ENCODE measurements at regions not wholly inside any gene's neighbourhood (a gene's known extent, or its start where the extent isn't known, plus 50 kb on each side); places are given as distances from the start of the nearest gene placed in this dataset.
"Not testable (repeated sequence)": the region's sequence is repeated elsewhere in the genome, so short reads cannot be mapped to it uniquely, and the experiment has no call there.

- DNase-seq (ENCODE audit: low read depth) = no peak
- H3K4me3 ChIP-seq (ENCODE audit: low read depth, low read length) = no peak overlapping the region
- TF ChIP-seq CTCF (IDR thresholded peaks at IDR 0.05; ENCODE audit: insufficient read depth, low read depth, low read length) = no peak
These were observed 947.8 kb downstream of the XPNPEP1 start for GRCh38 chr10:108975459-108976058.

GRCh38 chr10:108970016-108970415 is 953.3 kb downstream of the XPNPEP1 start:
- DNase-seq (ENCODE audit: low read depth) = peak; percentile 44

GRCh38 chr10:108966411-108966810 is 956.9 kb downstream of the XPNPEP1 start:
- DNase-seq (ENCODE audit: low read depth) = no peak
- no peak overlapping the region for H3K4me3 ChIP-seq (ENCODE audit: low read depth, low read length)
- no peak for TF ChIP-seq CTCF (IDR thresholded peaks at IDR 0.05; ENCODE audit: insufficient read depth, low read depth, low read length)

More at GRCh38 chr10:108970016-108970415, 953.3 kb downstream of the XPNPEP1 start:
- no peak overlapping the region for H3K4me3 ChIP-seq (ENCODE audit: low read depth, low read length)
- TF ChIP-seq CTCF (IDR thresholded peaks at IDR 0.05; ENCODE audit: insufficient read depth, low read depth, low read length) = no peak

- no peak for DNase-seq (ENCODE audit: low read depth)
- no peak overlapping the region for H3K4me3 ChIP-seq (ENCODE audit: low read depth, low read length)
- no peak for TF ChIP-seq CTCF (IDR thresholded peaks at IDR 0.05; ENCODE audit: insufficient read depth, low read depth, low read length)
These were observed 957.3 kb downstream of the XPNPEP1 start for GRCh38 chr10:108966005-108966404.

- no peak overlapping the region for H3K4me3 ChIP-seq (ENCODE audit: low read depth, low read length)
- TF ChIP-seq CTCF (IDR thresholded peaks at IDR 0.05; ENCODE audit: insufficient read depth, low read depth, low read length) = no peak
- DNase-seq (ENCODE audit: low read depth) = no peak
These were observed 961.1 kb downstream of the XPNPEP1 start for GRCh38 chr10:108962172-108962571.

GRCh38 chr10:108957681-108958080 is 965.6 kb downstream of the XPNPEP1 start:
- DNase-seq (ENCODE audit: low read depth) = peak; percentile 39
- no peak overlapping the region for H3K4me3 ChIP-seq (ENCODE audit: low read depth, low read length)
- no peak for TF ChIP-seq CTCF (IDR thresholded peaks at IDR 0.05; ENCODE audit: insufficient read depth, low read depth, low read length)

GRCh38 chr10:108956149-108956548 is 967.2 kb downstream of the XPNPEP1 start:
- peak; percentile 44 for DNase-seq (ENCODE audit: low read depth)
- H3K4me3 ChIP-seq (ENCODE audit: low read depth, low read length) = no peak overlapping the region
- TF ChIP-seq CTCF (IDR thresholded peaks at IDR 0.05; ENCODE audit: insufficient read depth, low read depth, low read length) = no peak

GRCh38 chr10:108920029-108920428 is 1003.3 kb downstream of the XPNPEP1 start:
- H3K4me3 ChIP-seq (ENCODE audit: low read depth, low read length); DNase-seq (ENCODE audit: low read depth): not testable (repeated sequence)

Measured in fibroblast of villous mesenchyme (primary cell).